ENCODE measurements at regions not wholly inside any gene's neighbourhood (a gene's known extent, or its start where the extent isn't known, plus 50 kb on each side); places are given as distances from the start of the nearest gene placed in this dataset.

- CTCF ChIA-PET: no interaction called here
- no peak for DNase-seq (ENCODE audit: extremely low spot score)
- POLR2A ChIA-PET: no interaction called here
- no peak for TF ChIP-seq LEF1 (IDR thresholded peaks at IDR 0.05; ENCODE audit: borderline replicate concordance)
- no peak for TF ChIP-seq TARDBP (IDR thresholded peaks at IDR 0.05)
- no peak for TF ChIP-seq FOXA1 (IDR thresholded peaks at IDR 0.05)
- no peak for TF ChIP-seq CTBP1 (IDR thresholded peaks at IDR 0.05; ENCODE audit: borderline replicate concordance)
- TF ChIP-seq HDGF (IDR thresholded peaks at IDR 0.05; ENCODE audit: borderline replicate concordance): no peak
- TF ChIP-seq FOXK2 (IDR thresholded peaks at IDR 0.05): no peak
Measured at GRCh38 chr21:20351138-20351537, 647.1 kb upstream of the NCAM2 start.

GRCh38 chr21:20353351-20353750, 644.9 kb upstream of the NCAM2 start:
- no peak for TF ChIP-seq LEF1 (IDR thresholded peaks at IDR 0.05; ENCODE audit: borderline replicate concordance)
- TF ChIP-seq L3MBTL2 (conservative IDR thresholded peaks at IDR 0.05): no peak
- TF ChIP-seq FOXK2 (IDR thresholded peaks at IDR 0.05): no peak
- no peak for TF ChIP-seq FOXM1 (IDR thresholded peaks at IDR 0.05; ENCODE audit: borderline replicate concordance)
- ChIA-PET CTCF (no interaction called here), POLR2A (no interaction called here)

GRCh38 chr21:20373031-20373430, 625.2 kb upstream of the NCAM2 start:
- TF ChIP-seq TARDBP (IDR thresholded peaks at IDR 0.05) (no peak), LEF1 (IDR thresholded peaks at IDR 0.05; ENCODE audit: borderline replicate concordance) (no peak), ZNF384 (IDR thresholded peaks at IDR 0.05) (no peak), L3MBTL2 (conservative IDR thresholded peaks at IDR 0.05) (no peak), HDGF (IDR thresholded peaks at IDR 0.05; ENCODE audit: borderline replicate concordance) (no peak), ARNT (IDR thresholded peaks at IDR 0.05) (no peak), BHLHE40 (IDR thresholded peaks at IDR 0.05; ENCODE audit: borderline replicate concordance) (no peak), FOXK2 (IDR thresholded peaks at IDR 0.05) (no peak), ELF4 (IDR thresholded peaks at IDR 0.05) (no peak), PKNOX1 (IDR thresholded peaks at IDR 0.05) (no peak), FOXM1 (IDR thresholded peaks at IDR 0.05; ENCODE audit: borderline replicate concordance) (no peak)
- no peak for DNase-seq (ENCODE audit: extremely low spot score)
- ChIA-PET POLR2A (no interaction called here), CTCF (no interaction called here)

More at GRCh38 chr21:20353351-20353750, 644.9 kb upstream of the NCAM2 start:
- DNase-seq (ENCODE audit: extremely low spot score): no peak

GRCh38 chr21:20377250-20377649, 621.0 kb upstream of the NCAM2 start:
- DNase-seq (ENCODE audit: extremely low spot score): no peak
- ChIA-PET POLR2A (no interaction called here), CTCF (no interaction called here)
- TF ChIP-seq SUZ12 (IDR thresholded peaks at IDR 0.05): no peak
- TF ChIP-seq ARNT (IDR thresholded peaks at IDR 0.05): no peak
- no peak for TF ChIP-seq SP1 (IDR thresholded peaks at IDR 0.05)

GRCh38 chr21:20388400-20388799, 609.8 kb upstream of the NCAM2 start:
- ChIA-PET POLR2A (no interaction called here), CTCF (no interaction called here)
- TF ChIP-seq SUZ12 (IDR thresholded peaks at IDR 0.05) (no peak), FOXK2 (IDR thresholded peaks at IDR 0.05) (no peak), PKNOX1 (IDR thresholded peaks at IDR 0.05) (no peak), FOXA1 (IDR thresholded peaks at IDR 0.05) (no peak), FOXM1 (IDR thresholded peaks at IDR 0.05; ENCODE audit: borderline replicate concordance) (no peak), HDGF (IDR thresholded peaks at IDR 0.05; ENCODE audit: borderline replicate concordance) (no peak), SP1 (IDR thresholded peaks at IDR 0.05) (no peak)
- no peak for DNase-seq (ENCODE audit: extremely low spot score)

GRCh38 chr21:20396798-20397197, 601.4 kb upstream of the NCAM2 start:
- ChIA-PET CTCF (no interaction called here), POLR2A (no interaction called here)
- TF ChIP-seq FOXK2 (IDR thresholded peaks at IDR 0.05): no peak
- no peak for TF ChIP-seq TARDBP (IDR thresholded peaks at IDR 0.05)
- TF ChIP-seq LEF1 (IDR thresholded peaks at IDR 0.05; ENCODE audit: borderline replicate concordance): no peak
- TF ChIP-seq FOXA1 (IDR thresholded peaks at IDR 0.05): no peak
- TF ChIP-seq BHLHE40 (IDR thresholded peaks at IDR 0.05; ENCODE audit: borderline replicate concordance): no peak
- no peak for TF ChIP-seq SP1 (IDR thresholded peaks at IDR 0.05)
- no peak for TF ChIP-seq FOXM1 (IDR thresholded peaks at IDR 0.05; ENCODE audit: borderline replicate concordance)
- no peak for TF ChIP-seq CTBP1 (IDR thresholded peaks at IDR 0.05; ENCODE audit: borderline replicate concordance)
- TF ChIP-seq SUZ12 (IDR thresholded peaks at IDR 0.05): no peak
- TF ChIP-seq ELF4 (IDR thresholded peaks at IDR 0.05): no peak
- no peak for TF ChIP-seq NFRKB (IDR thresholded peaks at IDR 0.05)
- no peak for TF ChIP-seq L3MBTL2 (conservative IDR thresholded peaks at IDR 0.05)
- TF ChIP-seq ARNT (IDR thresholded peaks at IDR 0.05): no peak
- no peak for TF ChIP-seq ZNF384 (IDR thresholded peaks at IDR 0.05)
- DNase-seq (ENCODE audit: extremely low spot score): no peak

GRCh38 chr21:20404915-20405314, 593.3 kb upstream of the NCAM2 start:
- DNase-seq (ENCODE audit: extremely low spot score): no peak
- TF ChIP-seq FOXM1 (IDR thresholded peaks at IDR 0.05; ENCODE audit: borderline replicate concordance) (no peak), NFRKB (IDR thresholded peaks at IDR 0.05) (no peak), LEF1 (IDR thresholded peaks at IDR 0.05; ENCODE audit: borderline replicate concordance) (no peak), FOXA1 (IDR thresholded peaks at IDR 0.05) (no peak), PKNOX1 (IDR thresholded peaks at IDR 0.05) (no peak), FOXK2 (IDR thresholded peaks at IDR 0.05) (no peak), ELF4 (IDR thresholded peaks at IDR 0.05) (no peak), CTBP1 (IDR thresholded peaks at IDR 0.05; ENCODE audit: borderline replicate concordance) (no peak), L3MBTL2 (conservative IDR thresholded peaks at IDR 0.05) (no peak), TARDBP (IDR thresholded peaks at IDR 0.05) (no peak), ARNT (IDR thresholded peaks at IDR 0.05) (no peak), HDGF (IDR thresholded peaks at IDR 0.05; ENCODE audit: borderline replicate concordance) (no peak), ZNF384 (IDR thresholded peaks at IDR 0.05) (no peak), SUZ12 (IDR thresholded peaks at IDR 0.05) (no peak), SP1 (IDR thresholded peaks at IDR 0.05) (no peak), BHLHE40 (IDR thresholded peaks at IDR 0.05; ENCODE audit: borderline replicate concordance) (no peak)
- ChIA-PET POLR2A (no interaction called here), CTCF (no interaction called here)

Measured in HEK293T (cell line).